ENCODE measurements at regions not wholly inside any gene's neighbourhood (a gene's known extent, or its start where the extent isn't known, plus 50 kb on each side); places are given as distances from the start of the nearest gene placed in this dataset.

GRCh38 chr2:147495734-147496133, 349.1 kb upstream of the ACVR2A start:
- FAIRE-seq = no peak

GRCh38 chr2:147492471-147492870, 352.4 kb upstream of the ACVR2A start:
- no peak for FAIRE-seq

- no peak for FAIRE-seq
These were observed 353.3 kb upstream of the ACVR2A start for GRCh38 chr2:147491506-147491905.

- FAIRE-seq = no peak
These were observed 354.2 kb upstream of the ACVR2A start for GRCh38 chr2:147490401-147491261.

DNA sequence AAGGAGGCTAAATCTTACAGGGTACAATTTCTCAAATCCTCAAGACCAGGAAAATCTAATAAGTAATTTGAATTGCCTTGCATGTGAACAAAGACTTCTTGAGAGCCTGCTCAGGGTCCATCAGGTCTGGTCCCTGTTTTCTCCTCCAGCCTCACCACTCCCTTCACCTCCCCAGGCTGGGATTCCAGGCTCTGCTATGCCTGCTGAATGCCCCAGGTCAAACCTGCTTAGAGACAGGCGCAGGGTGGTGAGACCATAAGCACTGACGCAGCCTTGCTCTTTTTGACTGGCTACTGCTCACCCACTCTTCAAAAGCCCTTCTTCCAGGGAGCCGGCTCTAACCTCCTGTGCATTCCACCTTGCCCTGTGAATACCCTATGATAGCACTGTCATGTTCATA, 356.4 kb upstream of the ACVR2A start:
- FAIRE-seq = no peak

DNA sequence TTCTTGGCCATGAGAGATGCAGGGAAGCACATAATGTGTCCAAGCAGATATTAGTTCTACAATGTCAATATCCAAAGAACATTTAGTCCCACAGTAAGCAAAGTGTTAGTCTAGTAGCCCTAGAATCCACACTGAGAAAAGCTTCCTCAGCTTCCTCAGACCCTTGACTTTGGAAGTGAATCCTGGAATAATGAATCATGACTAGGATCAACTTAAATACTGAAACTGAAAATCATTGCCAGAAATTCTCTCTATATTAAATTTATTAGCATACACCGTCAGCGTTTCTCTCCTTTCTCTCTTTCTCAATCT, 356.9 kb upstream of the ACVR2A start:
- FAIRE-seq = no peak

- FAIRE-seq = no peak
These were observed 357.4 kb upstream of the ACVR2A start for GRCh38 chr2:147487286-147487977.

DNA sequence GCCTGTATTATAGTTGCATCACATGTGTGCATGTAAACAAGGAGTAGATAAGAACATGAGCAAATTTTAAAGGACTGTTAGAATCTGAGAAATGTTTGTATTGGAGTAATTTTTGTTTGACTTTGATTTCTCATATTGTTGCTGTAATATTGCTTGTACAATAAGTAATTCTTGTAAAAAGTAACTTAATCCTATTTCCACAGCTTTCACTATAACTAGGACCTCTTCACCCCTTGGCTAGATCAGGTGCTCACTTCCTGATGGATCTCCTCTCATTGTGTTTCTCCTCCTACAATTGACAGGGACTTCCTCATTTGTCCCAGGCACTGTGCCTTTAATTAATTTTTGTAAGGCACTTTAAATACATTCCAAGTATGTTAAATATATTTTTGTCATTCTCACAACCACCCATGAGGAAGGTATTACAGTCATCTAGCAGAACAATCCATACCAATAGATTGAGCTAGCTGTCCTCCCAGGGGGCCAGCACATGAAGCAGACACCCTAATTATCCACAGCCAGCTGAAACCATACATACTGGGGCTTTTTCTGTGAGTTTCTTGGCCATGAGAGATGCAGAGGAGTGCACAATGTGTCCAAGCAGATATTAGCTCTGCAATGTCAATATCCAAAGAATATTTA, 359.5 kb upstream of the ACVR2A start:
- no peak for FAIRE-seq

- no peak for FAIRE-seq
These were observed 360.9 kb upstream of the ACVR2A start for GRCh38 chr2:147483911-147484310.

DNA sequence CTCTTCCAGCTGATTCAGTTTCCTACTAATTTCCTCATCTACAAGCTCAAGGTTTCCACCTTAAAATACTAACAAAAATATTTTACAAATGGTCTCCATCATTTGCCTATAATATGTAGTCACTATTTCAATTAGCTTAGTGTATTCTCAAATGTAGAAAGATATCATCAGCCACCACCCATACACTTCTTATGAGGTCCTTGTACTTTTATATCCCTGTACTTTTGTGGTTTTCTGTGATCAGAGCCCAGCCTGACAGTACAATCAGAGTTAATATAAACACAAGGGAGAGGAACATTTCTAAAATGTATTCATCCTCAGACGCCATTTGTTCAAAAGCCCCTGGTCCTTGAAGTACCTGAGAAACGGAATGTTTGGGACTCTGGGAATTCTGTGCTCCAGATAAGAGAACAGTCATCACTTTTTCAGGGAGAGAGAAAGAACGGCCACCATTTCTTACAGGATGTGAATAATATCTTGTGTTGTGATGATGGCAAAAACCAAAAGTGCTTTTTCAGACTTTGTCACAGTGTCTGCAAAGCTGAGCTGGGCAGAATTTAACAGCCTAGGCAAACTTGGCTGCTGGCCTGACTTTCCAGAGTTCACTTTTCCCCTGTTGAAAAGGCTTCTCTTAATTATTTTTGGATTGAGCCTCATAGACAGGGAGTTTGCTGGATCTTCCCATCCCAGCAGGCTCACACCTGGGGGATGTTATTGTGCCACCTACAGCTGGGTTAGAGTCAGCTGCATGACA, 361.7 kb upstream of the ACVR2A start:
- no peak for FAIRE-seq

GRCh38 chr2:147482111-147482895, 362.5 kb upstream of the ACVR2A start:
- no peak for FAIRE-seq

- FAIRE-seq = no peak
These were observed 365.5 kb upstream of the ACVR2A start for GRCh38 chr2:147479358-147479757.

DNA sequence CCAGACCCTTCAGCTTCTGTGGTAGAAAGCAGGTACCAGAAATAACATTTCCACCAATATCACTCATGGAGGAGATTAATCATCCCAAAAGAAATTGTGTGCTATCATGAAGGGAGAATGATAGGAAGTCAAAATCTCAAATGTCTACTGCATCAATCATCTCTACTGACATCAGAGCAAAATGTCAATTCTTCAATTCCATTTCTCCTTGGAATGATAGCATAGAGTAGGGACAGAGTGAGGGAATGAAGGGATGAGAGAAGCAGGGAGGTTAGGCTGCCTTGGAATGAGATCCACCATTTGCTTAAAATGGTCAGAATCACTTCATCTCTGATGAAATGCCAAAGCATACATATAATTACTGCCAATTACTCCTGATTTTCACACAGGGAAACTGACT, 371.8 kb upstream of the ACVR2A start:
- no peak for FAIRE-seq

DNA sequence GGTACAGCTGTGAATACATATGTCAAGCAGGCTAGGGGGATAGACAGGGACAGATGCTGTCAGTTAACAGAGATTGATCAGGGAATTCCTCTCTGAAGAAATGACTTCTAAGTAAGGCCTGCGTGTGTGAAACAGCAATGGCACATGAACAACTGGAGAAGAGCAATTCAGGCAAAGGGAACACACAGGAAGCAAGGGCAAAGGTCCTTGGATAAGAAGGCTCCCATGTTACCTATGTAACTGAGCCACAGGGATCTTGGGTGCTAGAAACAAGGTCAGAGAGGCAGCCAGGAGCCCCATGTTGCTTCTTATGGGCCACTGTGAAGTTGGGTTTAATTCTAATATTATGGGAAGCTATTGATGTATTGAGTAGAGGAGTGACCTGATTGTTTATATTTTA, 373.7 kb upstream of the ACVR2A start:
- FAIRE-seq = no peak

DNA sequence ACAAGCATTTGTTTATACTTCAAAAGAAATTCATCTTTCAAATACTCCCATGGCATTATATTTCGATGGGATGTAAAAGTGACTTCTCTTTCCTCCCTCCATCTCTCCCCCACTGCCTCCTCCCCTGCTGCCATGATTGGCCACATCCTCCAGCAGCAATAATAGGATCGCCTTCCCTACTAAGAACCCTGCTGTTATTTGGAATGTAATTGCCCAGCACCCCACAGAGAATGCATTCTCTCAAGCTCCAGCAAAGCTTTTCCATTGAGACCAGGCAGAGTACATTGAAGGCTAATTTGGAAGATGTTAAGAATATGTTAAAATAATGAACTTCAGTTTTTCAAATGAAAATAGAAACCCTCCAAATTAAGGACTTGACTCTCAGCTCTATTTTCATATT, 375.4 kb upstream of the ACVR2A start:
- no peak for FAIRE-seq

DNA sequence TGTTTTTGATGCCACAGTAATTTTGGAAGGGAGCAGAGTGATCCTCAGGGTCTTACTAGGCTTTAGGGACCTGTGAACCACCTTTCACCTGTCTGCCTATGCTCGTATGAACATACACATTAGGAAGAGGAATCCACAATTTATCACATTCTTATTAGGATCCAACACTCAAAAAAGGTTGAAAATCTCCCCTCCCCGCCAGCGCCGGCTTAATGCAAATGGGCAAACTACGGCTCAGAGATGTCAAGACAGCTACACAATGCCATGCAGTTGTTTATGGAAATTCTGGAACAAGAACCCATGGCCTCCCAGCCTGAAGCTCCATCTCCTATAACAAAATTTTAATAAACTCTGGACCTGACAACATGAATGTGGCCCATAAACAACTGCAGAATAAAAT, 375.9 kb upstream of the ACVR2A start:
- FAIRE-seq = no peak

DNA sequence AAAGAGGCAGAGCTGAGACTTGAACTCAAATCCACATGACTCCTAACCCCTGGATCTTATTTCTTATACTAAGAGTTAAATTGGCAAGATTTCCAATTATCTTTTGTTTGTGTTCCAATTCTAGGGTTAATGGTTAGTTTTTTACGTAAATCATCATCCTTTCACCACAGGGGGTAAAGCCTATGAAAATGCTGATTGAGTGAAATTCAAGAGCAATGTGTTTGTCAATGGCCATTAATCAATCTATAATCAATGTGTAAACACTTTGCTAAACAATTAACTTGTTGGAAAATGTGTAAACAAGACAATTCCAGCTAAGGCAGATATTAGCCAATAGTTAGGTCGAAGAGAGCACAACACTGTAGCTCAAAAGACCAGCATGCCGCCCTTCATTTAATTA, 376.5 kb upstream of the ACVR2A start:
- FAIRE-seq = no peak

DNA sequence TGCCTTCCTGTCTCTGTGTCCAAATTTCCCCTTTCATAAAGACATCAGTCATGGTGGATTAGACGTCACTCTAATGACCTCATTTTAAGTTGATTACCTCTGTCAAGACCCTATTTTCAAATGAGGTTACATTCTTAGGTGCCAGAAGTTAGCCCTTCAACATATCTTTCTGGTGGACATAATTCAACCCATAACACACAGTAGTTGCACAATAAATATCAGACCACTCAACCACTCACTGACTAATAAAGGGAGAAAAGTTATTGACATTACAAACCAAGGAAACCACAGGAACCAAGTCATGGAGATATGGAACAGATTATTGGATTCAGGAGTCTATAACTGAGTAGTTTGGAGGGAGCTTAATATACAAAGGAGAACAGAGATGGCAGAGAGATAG, 377.4 kb upstream of the ACVR2A start:
- FAIRE-seq = no peak

GRCh38 chr2:147464737-147465357, 380.0 kb upstream of the ACVR2A start:
- no peak for FAIRE-seq

GRCh38 chr2:147463881-147464520, 380.8 kb upstream of the ACVR2A start:
- no peak for FAIRE-seq

DNA sequence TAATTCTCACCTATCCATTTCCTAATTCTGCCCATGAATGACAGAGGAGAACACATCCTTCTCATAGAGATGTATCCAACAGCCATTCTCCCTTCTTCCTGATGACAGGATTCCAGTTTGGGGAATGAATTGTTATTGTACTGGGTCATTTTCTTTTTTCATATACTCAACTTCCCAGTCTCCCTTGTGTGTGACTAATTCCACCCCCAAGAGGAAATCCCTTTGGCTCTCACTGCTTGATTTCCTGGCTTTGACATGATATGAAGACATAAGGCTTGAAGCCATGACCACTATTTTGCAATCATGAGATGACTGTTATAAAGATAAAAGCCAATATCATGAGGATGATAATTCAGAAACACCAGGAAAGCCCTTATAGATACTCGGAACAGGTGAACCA, 384.7 kb upstream of the ACVR2A start:
- no peak for FAIRE-seq

GRCh38 chr2:147456779-147457178, 388.1 kb upstream of the ACVR2A start:
- no peak for FAIRE-seq

All from G401.6 (cell line).